Renal cortex interstitium (tissue), 11 donors: ENCODE measurements at regions not wholly inside any gene's neighbourhood (a gene's known extent, or its start where the extent isn't known, plus 50 kb on each side); places are given as distances from the start of the nearest gene placed in this dataset.
"Not testable (repeated sequence)": the region's sequence is repeated elsewhere in the genome, so short reads cannot be mapped to it uniquely, and the experiment has no call there.

ENCODE experiments used
- DNase-seq, 11 donors: peaks; one replicate each; pipeline ENCODE4 v3.0.0-alpha.2; 2013; ENCODE audit warnings: low read depth in 9 of 11, low spot score in 4 of 11; ENCODE audit errors: extremely low read depth in 1 of 11

DNA sequence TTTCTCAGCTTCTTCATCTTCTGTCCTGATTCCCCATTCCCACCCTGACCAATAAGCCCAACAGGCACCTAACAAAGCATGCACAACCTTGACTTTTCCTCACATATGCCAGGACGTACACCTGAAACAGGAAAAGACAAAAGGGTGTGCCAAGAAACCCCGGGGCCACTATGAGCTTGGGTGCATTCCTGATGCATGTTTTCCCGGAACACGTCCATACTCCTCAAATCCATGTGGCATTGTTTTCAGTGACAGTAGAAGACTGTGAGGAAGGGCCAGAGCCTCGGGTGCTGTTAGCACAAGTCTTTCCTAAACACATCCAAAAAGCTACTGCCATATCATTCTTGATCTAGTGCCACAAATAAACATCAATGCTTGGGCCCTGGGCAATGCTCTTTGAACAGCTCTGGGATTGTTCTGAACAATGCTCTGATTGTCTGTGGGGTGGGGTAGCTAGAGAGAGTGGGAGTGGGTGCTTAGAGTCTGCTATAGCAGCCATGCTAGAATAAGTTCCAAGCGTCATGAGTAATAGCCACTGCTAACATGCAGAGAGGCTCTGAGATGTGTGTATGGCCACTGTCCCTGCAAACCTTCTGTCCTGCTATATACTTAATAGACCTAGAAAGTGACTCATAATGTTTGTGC is 181.7 kb upstream of the CRIM1 start:
- DNase-seq: no peak

DNA sequence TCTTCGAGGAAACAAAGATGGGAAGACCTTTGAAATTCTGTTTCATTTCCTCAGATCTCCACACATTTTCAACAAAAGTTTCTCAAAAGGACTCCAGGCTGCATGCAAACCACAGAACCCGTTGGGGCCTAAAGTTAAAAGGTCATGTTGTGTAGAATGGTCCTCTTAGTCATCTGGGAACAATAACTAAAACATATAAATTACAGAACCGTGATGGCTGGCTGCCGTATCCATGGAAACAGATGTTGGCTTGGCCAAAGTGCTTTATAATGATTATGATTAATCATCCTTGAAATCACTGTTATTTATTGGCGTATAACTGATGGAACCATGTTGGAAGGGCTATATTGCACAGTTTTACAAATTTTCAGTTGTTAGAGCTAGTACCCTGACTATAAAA is 182.8 kb upstream of the CRIM1 start:
- DNase-seq: peak in 7 of 11 donors; percentile 9 to 18 (median 15)

DNA sequence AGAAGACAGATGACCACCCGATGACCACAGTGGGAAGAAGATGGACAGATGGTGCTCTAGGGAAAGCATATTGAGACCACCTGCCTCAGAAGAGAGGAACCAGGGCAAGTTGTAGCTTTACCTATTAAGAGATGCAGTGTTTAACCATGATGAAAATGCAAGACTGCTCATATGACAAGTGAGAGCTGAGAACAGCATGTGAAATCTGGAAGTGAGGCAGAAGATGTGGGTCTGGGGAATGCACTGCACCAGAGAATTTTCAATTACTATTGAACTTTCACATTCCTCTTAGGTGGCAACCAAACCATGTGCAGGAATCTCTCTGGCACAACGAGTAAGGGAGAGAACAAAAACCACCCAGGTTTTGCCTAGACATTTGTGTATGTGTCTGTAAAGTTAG is 184.8 kb upstream of the CRIM1 start:
- no peak for DNase-seq

DNA sequence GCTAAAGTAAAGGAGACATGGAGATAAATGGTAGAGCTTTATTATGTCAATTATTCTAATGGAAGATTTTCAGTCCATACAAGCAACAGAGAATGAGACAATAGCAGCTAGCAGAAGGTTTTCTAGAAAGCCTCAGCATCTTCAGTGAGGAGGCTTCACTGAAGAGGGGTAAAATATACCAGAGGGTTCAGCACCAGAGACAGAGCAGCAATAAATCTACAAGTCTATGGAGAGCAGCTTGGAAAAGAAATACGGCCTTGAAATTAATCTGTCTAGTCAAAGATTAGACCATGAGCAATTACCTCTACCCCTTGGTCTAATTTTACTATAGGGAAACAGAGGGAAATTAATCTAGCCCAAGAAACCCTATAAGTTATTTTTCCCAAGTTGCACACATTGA is 185.7 kb upstream of the CRIM1 start:
- DNase-seq: peak in 1 of 11 donors; percentile 7

DNA sequence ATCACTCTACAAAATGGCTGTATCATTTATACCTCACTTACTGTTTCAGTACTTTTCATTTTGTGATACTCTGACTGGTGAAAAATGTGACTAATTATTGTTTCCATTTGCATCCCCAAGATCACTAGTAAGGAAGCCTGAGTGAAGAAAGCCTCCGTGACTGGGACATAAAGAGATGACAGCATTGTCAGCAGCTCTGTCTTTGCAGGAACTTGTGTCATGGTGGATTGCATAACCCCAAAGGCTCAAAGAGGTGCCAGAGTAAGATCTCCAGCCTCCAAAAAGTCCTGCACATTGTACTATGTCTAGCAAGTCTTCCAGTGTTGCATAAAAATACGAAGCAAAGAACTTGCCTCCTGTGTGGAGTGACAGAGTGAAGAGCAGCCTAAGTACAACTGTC is 187.5 kb upstream of the CRIM1 start:
- DNase-seq: no peak

DNA sequence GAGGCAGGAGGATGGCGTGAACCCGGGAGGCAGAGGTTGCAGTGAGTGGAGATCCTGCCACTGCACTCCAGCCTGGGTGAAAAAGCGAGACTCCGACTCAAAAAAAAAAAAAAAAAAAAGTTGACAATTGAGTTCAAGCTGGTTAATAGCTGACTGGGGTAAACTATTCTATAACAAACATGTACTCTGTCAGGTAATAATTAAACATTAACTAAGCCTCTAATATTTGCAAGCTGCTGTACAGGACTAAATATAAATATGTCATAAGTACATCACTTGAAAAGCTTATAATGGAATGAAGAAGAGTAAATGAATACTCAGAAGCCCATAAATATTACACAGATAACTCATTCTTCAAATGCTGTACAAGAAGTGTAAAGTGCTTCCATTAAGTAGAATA is 190.4 kb upstream of the CRIM1 start:
- DNase-seq: no peak

DNA sequence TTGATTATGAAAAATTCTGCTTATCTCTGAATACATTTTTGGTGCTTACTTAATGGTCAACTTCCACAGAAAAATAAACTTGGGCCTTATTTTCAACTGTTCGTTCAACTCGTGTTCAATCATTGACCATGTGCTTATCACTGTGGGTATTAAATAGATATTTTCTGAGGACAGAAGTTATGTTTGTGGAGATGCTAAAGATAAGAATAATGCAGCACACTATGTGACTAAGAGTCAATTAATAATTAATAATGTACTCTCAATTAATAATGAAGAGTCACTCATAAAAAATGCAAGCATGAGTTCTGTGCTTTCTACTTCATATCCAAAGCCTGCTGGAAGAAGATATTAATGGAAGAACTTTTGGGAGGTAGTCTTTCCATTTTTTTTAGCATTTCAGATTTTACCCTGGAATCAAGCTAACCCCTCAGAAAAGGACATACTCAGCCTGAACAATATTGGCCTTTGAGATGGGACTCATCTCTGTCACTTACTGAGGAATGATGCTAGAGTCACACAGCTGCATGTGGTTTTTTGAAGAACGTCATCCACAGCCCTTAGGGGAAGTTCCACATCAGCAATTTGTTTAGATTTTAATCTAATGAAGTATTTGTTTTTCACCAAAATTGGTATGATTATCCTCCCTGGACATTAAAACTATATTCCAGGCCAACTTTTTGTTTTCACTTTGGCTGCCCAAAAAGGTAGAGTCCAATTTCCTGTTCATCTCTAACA is 191.9 kb upstream of the CRIM1 start:
- no peak for DNase-seq

DNA sequence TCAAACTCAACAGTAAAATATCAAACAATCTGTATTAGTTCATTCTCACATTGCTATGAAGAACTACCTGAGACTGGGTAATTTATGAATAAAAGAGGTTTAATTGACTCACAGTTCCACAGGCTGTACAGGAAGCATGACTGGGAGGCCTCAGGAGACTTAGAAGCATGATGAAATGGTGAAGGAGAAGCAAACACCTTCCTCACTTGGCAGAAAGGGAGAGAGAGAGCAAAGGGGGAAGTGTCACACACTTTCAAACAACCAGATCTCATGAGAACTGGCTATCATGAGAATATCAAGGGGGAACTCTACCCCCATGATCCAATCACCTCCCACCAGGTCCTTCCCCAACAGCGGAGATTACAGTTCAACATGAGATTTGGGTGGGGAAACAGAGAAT is 198.5 kb upstream of the CRIM1 start:
- not testable (repeated sequence) for DNase-seq

DNA sequence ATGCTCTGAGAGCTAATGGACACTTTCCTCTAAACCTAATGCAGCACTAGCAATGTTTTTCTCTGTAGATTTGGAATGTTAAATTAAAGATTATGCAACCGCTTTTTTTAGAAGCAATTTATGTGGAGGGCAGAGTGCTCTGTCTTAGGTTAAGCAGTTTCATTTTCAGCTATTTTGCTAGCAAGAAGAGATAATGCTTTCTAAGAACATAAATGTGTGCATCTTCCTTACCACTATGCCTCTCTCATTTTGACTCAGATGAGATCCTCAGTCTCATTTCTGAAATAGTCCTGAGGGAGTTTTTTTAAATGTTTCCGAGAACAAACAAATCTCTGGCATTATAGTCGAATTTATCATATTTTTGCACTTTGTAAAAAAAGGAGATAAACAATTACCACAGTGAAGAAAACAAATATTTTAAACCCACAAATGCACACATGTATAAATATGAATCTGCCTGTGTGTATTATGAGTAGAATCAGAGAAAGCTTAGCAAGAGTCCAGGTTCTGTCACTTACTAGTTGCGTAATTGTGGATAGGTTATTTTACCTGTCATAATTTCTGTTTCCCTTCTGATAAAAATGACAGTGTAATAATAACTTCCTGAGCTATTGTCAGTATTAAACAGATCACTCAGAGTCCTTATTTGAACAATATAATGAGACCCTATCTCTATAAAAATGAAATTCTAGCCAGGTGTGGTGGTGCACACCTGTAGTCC is 207.7 kb upstream of the CRIM1 start:
- DNase-seq: no peak

DNA sequence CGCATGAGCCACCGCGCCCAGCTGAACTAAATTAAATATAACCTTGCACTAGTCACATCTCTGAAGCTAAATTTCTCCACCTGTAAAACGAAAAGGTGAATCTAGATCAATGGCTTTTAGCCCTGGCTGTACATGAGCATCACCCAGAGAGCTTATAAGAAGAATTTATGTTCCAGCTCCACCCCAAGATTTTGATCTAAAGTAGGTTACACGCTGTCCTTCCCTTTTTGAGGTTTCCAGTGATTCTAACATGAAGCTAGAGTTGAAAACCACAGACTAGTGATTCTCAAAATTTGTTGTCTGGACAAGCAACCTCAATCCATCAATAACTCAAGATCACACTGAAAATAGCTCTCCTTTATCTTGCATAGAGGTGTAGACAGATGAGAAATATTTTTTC is 208.8 kb upstream of the CRIM1 start:
- DNase-seq: no peak

DNA sequence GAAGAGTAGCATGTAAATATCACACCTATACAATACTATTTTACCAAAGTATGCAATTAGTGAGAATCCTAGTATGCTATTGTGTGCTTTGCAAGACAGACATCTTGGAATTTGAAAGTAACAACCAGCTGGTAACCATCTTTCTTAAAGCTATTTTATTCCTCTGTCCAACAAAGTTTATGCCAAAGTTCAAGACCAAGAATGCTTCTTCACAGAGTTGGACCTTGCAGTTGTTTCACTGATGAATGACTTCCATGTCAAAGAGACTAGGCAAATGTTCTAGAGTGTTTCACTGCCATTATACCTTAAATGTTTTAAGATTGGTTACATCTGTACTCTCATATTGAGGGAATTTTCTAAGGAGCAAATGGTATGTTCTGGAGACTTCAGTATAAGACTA is 215.2 kb upstream of the CRIM1 start:
- DNase-seq: peak in 9 of 11 donors; percentile 26 to 69 (median 47)

DNA sequence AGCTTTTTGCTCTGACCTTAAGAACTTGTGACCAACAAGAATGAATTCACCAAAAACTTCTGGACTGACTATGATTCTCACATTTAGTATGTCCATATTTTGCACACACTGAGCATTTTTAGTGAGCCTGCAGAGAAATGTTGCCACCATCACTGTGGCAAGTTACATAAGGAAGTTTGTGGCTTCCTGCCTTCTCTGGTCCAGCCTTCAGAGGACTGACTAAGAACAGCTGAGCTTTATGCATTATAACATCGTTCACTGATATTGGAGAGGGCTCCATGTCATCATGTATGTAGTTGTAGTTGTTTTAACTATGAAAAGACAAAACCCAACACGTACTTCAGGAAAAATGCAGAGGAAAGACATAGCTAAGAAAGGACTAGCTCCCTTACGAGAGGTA is 218.0 kb upstream of the CRIM1 start:
- no peak for DNase-seq

DNA sequence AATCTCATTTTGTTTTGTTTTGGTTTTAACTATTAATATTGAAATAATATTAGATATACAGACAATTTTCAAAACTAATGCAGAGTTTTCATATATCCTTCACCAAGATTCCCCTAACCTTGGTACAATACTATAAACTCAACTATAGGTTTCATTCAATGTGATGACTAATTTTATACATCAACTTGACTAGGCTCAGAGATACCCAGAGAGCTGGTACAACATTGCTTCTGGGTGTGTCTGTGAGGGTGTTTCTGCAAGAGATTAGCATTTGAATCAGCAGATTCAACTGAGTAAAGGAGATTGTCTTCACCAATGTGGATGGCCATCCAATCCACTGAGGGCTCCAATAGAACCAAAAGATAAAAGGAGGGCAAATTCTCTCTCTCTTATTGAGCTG is 221.3 kb upstream of the CRIM1 start:
- no peak for DNase-seq

DNA sequence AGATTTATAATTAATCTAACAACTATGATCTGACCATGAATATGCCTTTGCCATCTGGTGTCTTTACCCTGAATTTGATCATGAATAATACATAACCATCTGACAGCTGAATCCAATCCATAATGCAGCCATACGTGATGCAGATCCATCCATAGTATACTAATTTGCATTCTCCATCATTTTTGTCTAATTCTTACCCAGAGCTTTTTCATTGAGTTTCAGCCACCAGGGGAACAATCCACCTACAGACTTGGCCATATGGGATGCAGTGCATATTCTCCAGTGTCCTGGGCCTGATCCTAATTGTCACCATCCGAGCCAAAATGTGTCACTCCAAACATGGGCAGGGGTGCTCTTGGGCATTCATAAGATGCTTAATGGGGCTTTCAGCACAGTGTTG is 227.2 kb upstream of the CRIM1 start:
- DNase-seq: no peak

DNA sequence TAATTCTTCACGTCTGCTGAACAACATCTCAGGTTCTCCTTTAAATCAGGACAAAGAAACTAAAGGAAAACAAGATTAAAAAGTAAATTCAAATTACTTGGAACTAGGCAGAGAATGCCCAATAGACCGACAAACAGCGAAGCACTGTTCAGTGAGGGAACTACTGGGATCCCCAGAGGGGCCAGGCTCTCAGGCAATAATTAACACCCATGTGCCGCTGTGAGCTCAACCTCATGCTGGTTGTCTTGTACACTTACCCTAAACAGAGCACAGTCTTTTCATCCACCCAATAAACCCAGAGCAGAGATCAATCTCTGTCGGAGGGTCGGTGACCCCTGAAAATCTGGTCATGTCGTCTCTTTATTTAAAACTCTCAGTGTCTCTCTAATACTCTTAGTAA is 229.9 kb upstream of the CRIM1 start:
- DNase-seq: no peak

DNA sequence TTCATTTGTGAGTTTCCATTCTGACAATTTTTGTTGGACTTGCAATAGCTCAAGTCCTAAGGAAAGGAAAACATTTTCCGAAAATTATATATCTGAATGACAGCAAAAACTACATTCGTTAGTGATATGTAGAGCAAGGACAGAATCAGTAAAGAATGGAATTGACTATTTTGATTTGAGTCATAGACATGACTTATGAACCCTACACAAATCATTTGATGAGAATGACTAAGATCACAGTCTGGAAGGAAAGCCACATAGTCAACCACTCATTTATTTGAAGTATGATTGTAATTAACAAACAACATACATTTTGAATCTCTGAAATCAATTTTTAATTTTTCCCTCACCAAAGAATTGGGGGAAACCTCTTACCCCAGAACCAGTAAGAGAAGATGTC is 231.6 kb upstream of the CRIM1 start:
- DNase-seq: no peak

DNA sequence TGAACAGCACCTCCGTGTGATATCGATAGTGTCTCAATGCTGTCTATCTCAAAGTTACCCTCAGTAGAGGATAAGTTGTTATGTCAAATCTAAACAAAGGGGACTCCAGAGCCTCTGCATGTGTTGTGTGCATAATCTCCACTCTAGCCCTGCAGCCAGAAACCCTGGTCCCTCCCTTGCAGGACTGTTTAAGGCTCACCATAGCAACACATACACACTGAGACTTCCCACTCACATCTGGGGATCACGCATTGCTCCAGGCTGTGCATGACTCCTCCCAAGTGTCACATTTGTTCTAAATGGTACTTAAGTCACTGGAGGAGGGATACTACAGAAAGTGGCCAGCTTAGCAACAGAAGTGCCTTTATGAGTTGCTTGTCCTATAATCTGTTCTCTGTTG is 258.6 kb upstream of the CRIM1 start:
- DNase-seq: no peak

DNA sequence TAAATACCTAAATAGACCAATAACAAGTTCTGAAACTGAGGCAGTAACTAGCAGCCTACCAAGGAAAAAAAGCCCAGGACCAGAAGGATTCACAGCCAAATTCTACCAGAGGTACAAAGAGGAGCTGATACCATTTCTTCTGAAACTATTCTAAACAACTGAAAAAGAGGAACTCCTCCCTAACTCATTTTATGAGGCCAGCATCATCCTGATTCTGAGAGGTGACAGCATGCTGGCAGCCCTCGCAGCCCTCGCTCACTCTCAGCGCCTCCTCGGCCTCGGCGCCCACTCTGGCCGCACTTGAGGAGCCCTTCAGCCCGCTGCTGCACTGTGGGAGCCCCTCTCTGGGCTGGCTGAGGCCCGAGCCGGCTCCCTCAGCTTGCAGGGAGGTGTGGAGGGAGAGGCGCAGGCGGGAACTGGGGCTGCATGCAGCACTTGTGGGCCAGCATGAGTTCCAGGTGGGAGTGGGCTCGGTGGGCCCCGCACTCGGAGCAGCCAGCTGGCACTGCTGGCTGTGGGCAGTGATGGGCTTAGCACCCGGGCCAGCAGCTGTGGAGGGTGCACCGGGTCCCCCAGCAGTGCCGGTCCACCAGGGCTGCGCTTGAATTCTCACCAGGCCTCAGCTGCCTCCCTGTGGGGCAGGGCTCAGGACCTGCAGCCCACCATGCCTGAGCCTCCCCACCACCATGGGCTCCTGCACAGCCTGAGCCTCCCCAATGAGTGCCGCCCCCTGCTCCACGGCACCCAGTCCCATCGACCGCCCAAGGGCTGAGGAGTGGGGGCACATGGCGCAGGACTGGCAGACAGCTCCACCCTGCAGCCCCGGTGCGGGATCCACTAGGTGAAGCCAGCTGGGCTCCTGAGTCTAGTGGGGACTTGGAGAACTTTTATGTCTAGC is 263.5 kb upstream of the CRIM1 start:
- DNase-seq: not testable (repeated sequence)

DNA sequence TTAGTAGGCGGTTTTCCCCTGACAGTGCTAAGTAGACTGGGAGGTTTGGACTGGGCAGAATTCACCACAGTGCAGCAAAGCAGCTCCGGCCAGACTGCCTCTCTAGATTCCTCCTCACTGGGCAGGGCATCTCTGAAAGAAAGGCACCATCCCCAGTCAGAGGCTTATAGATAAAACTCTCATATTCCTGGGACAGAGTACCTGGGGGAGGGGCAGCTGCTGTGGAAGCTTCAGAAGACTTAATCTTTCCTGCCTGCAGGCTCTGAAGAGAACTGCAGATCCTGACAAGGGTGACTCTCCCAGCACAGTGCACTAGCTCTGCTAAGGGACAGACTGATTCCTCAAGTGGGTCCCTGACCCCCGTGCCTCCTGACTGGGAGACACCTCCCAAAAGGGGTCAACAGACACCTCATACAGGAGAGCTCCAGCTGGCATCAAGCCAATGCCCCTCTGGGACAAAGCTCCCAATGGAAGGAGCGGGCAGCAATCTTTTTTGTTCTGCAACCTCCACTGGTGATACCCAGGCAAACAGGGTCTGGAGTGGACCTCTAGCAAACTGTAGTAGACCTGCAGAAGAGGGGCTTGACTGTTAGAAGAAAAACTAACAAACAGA is 266.8 kb upstream of the CRIM1 start:
- DNase-seq: no peak
